ENCODE measurements at regions not wholly inside any gene's neighbourhood (a gene's known extent, or its start where the extent isn't known, plus 50 kb on each side); places are given as distances from the start of the nearest gene placed in this dataset.

- Histone ChIP-seq H3K9me3 (ENCODE audit: control insufficient read depth, insufficient read depth, low read length) (no peaks in the 10 kb centered on the region), H3K4me1 (ENCODE audit: control insufficient read depth, low read length) (no peaks in the 10 kb centered on the region), H3K27ac (ENCODE audit: low read depth, low read length) (no peak overlapping the region), H3K79me2 (ENCODE audit: control insufficient read depth, low read length) (no peaks in the 10 kb centered on the region), H3K4me3 (ENCODE audit: low read length) (no peak overlapping the region), H3K27me3 (ENCODE audit: control insufficient read depth, low read length) (no peaks in the 10 kb centered on the region), H3K4me2 (ENCODE audit: low read length) (no peak overlapping the region), H3K9me2 (replicated peaks; ENCODE audit: control insufficient read depth, low read length) (no peaks in the 10 kb centered on the region), H4K20me1 (ENCODE audit: control insufficient read depth, insufficient read depth, low read depth, low read length) (no peaks in the 10 kb centered on the region), H3K36me3 (ENCODE audit: control insufficient read depth, low read length) (no peaks in the 10 kb centered on the region), H3F3A (ENCODE audit: control insufficient read depth, insufficient read depth) (no peaks in the 10 kb centered on the region)
- TF ChIP-seq CTCF (IDR thresholded peaks at IDR 0.05; ENCODE audit: low read depth, low read length, poor library complexity, severe bottlenecking), result no peak
- TF ChIP-seq EZH2phosphoT487 (IDR thresholded peaks at IDR 0.05; ENCODE audit: borderline replicate concordance, low read length), result no peak
Measured at GRCh38 chrX:39767446-39767845, 330.3 kb downstream of the BCOR start.

GRCh38 chrX:39769748-39770147 lies 328.0 kb downstream of the BCOR start:
- no peak for TF ChIP-seq CTCF (IDR thresholded peaks at IDR 0.05; ENCODE audit: low read depth, low read length, poor library complexity, severe bottlenecking)
- TF ChIP-seq EZH2phosphoT487 (IDR thresholded peaks at IDR 0.05; ENCODE audit: borderline replicate concordance, low read length), result no peak
- no peaks in the 10 kb centered on the region for H3F3A ChIP-seq (ENCODE audit: control insufficient read depth, insufficient read depth)
- H3K4me1 ChIP-seq (ENCODE audit: control insufficient read depth, low read length), result no peaks in the 10 kb centered on the region
- no peaks in the 10 kb centered on the region for H4K20me1 ChIP-seq (ENCODE audit: control insufficient read depth, insufficient read depth, low read depth, low read length)
- H3K27ac ChIP-seq (ENCODE audit: low read depth, low read length), result no peak overlapping the region
- no peak overlapping the region for H3K4me3 ChIP-seq (ENCODE audit: low read length)
- H3K36me3 ChIP-seq (ENCODE audit: control insufficient read depth, low read length), result no peaks in the 10 kb centered on the region
- no peaks in the 10 kb centered on the region for H3K27me3 ChIP-seq (ENCODE audit: control insufficient read depth, low read length)
- no peaks in the 10 kb centered on the region for H3K9me3 ChIP-seq (ENCODE audit: control insufficient read depth, insufficient read depth, low read length)
- H3K79me2 ChIP-seq (ENCODE audit: control insufficient read depth, low read length), result no peaks in the 10 kb centered on the region
- no peaks in the 10 kb centered on the region for H3K9me2 ChIP-seq (replicated peaks; ENCODE audit: control insufficient read depth, low read length)
- H3K4me2 ChIP-seq (ENCODE audit: low read length), result no peak overlapping the region

- H3K4me3 ChIP-seq (ENCODE audit: low read length), result no peak overlapping the region
- no peaks in the 10 kb centered on the region for H3K4me1 ChIP-seq (ENCODE audit: control insufficient read depth, low read length)
- H3K9me3 ChIP-seq (ENCODE audit: control insufficient read depth, insufficient read depth, low read length), result no peaks in the 10 kb centered on the region
- H3F3A ChIP-seq (ENCODE audit: control insufficient read depth, insufficient read depth), result no peaks in the 10 kb centered on the region
- H3K79me2 ChIP-seq (ENCODE audit: control insufficient read depth, low read length), result no peaks in the 10 kb centered on the region
- TF ChIP-seq EZH2phosphoT487 (IDR thresholded peaks at IDR 0.05; ENCODE audit: borderline replicate concordance, low read length) (no peak), CTCF (IDR thresholded peaks at IDR 0.05; ENCODE audit: low read depth, low read length, poor library complexity, severe bottlenecking) (no peak)
- no peaks in the 10 kb centered on the region for H3K9me2 ChIP-seq (replicated peaks; ENCODE audit: control insufficient read depth, low read length)
- no peak overlapping the region for H3K27ac ChIP-seq (ENCODE audit: low read depth, low read length)
- no peaks in the 10 kb centered on the region for H4K20me1 ChIP-seq (ENCODE audit: control insufficient read depth, insufficient read depth, low read depth, low read length)
- no peak overlapping the region for H3K4me2 ChIP-seq (ENCODE audit: low read length)
- H3K27me3 ChIP-seq (ENCODE audit: control insufficient read depth, low read length), result no peaks in the 10 kb centered on the region
- H3K36me3 ChIP-seq (ENCODE audit: control insufficient read depth, low read length), result no peaks in the 10 kb centered on the region
Measured at GRCh38 chrX:39771089-39771488, 326.7 kb downstream of the BCOR start.

Measured in DOHH2 (cell line).